ENCODE measurements at regions not wholly inside any gene's neighbourhood (a gene's known extent, or its start where the extent isn't known, plus 50 kb on each side); places are given as distances from the start of the nearest gene placed in this dataset.

DNA sequence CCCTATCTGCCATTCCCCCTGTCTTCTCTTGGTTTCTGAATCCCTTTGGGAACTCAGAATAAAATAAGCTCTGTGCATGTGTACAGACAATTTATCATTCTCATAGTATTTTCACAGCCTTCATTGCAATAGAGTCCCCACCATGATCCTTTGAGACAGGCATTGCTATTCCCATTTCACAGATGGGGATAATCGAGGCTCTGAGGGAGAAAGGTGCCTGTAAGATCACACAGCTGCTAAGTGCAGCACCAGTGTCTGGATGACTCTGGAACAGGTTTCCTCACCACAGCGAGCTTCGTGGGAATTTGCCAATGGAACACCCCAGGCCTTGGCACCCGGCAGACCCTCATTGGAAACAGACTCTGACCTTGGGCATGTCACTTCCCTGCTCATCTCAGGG is 293.6 kb downstream of the NSG2 start:
- DNase-seq (ENCODE audit: low read depth): no peak
- H3K4me3 ChIP-seq (ENCODE audit: low read depth, low read length): no peak overlapping the region
- TF ChIP-seq, protein P1, sequence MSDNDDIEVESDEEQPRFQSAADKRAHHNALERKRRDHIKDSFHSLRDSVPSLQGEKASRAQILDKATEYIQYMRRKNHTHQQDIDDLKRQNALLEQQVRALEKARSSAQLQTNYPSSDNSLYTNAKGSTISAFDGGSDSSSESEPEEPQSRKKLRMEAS (IDR thresholded peaks at IDR 0.05; ENCODE audit: low read depth, low read length): no peak
- no peak for TF ChIP-seq MYC (IDR thresholded peaks at IDR 0.05; ENCODE audit: low read depth, low read length)
- TF ChIP-seq, protein P2, sequence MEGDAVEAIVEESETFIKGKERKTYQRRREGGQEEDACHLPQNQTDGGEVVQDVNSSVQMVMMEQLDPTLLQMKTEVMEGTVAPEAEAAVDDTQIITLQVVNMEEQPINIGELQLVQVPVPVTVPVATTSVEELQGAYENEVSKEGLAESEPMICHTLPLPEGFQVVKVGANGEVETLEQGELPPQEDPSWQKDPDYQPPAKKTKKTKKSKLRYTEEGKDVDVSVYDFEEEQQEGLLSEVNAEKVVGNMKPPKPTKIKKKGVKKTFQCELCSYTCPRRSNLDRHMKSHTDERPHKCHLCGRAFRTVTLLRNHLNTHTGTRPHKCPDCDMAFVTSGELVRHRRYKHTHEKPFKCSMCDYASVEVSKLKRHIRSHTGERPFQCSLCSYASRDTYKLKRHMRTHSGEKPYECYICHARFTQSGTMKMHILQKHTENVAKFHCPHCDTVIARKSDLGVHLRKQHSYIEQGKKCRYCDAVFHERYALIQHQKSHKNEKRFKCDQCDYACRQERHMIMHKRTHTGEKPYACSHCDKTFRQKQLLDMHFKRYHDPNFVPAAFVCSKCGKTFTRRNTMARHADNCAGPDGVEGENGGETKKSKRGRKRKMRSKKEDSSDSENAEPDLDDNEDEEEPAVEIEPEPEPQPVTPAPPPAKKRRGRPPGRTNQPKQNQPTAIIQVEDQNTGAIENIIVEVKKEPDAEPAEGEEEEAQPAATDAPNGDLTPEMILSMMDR (IDR thresholded peaks at IDR 0.05; ENCODE audit: low read depth, low read length): no peak
- TF ChIP-seq POLR2A (IDR thresholded peaks at IDR 0.05; ENCODE audit: extremely low read depth, insufficient read length): no peak

DNA sequence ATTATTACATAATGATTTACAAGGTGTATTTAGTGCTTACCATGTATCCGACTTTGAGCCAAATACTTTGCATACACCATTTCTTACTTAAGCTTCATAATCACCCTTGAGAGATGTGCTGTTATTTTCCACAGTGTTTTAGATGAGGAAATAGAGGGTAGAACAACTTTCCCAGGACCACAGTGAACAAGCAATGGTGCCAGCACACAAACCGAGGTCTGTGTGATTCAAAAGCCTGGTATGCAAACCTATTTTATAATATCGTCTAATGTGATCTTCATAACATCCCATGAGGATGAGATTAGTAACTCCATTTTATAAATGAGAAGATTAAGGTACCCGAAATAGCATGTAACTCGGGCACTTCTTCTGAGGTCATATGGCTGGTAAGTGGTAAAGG is 294.7 kb downstream of the NSG2 start:
- no peak overlapping the region for H3K4me3 ChIP-seq (ENCODE audit: low read depth, low read length)
- TF ChIP-seq, protein P1 (IDR thresholded peaks at IDR 0.05; ENCODE audit: low read depth, low read length): no peak
- DNase-seq (ENCODE audit: low read depth): no peak

DNA sequence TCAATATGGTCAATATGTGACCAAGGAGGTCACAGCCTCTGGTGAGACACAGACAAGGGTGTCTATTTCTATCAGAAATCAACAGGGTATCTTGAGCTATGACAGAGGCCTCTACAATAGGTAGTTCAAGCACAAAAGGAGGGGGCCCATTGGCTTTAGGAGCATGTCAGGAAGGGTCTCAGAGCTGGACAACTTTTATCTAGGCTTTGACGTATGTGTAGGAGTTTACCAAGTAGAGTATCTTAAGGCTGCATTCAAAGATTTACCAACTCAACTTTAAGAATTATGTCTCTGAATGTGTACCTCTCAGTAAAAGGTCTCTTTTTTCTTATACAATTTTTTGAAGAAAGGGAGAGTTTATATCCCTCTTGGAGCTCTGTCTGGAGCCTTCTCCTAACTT is 297.2 kb downstream of the NSG2 start:
- H3K4me3 ChIP-seq (ENCODE audit: low read depth, low read length): no peak overlapping the region
- DNase-seq (ENCODE audit: low read depth): no peak
- TF ChIP-seq, protein P2 (IDR thresholded peaks at IDR 0.05; ENCODE audit: low read depth, low read length): no peak
- TF ChIP-seq MYC (IDR thresholded peaks at IDR 0.05; ENCODE audit: low read depth, low read length) (no peak), POLR2A (IDR thresholded peaks at IDR 0.05; ENCODE audit: extremely low read depth, insufficient read length) (no peak)
- TF ChIP-seq, protein P1 (IDR thresholded peaks at IDR 0.05; ENCODE audit: low read depth, low read length): no peak

DNA sequence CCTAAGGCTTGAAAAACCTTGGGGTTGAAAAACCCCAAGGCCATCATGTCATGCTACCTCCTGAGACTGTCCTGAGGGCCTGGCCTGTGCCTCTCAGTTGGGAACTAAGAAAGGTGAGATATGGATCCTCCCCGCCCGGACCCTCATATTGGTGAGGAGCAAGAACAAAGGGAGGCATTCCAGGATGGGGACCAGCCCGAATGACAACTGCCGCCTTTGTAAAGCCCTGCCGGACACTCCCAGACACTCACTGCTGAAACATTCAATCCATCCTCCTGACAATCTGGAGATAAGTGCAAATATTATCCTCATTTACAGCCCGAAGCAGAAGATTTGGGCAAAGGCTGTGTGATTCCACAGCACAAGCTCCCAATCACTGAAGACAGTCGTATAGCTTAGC is 298.3 kb downstream of the NSG2 start:
- DNase-seq (ENCODE audit: low read depth): no peak
- no peak for TF ChIP-seq POLR2A (IDR thresholded peaks at IDR 0.05; ENCODE audit: extremely low read depth, insufficient read length)
- no peak for TF ChIP-seq MYC (IDR thresholded peaks at IDR 0.05; ENCODE audit: low read depth, low read length)
- TF ChIP-seq, protein P1 (IDR thresholded peaks at IDR 0.05; ENCODE audit: low read depth, low read length): no peak
- TF ChIP-seq, protein P2 (IDR thresholded peaks at IDR 0.05; ENCODE audit: low read depth, low read length): no peak
- H3K4me3 ChIP-seq (ENCODE audit: low read depth, low read length): no peak overlapping the region

DNA sequence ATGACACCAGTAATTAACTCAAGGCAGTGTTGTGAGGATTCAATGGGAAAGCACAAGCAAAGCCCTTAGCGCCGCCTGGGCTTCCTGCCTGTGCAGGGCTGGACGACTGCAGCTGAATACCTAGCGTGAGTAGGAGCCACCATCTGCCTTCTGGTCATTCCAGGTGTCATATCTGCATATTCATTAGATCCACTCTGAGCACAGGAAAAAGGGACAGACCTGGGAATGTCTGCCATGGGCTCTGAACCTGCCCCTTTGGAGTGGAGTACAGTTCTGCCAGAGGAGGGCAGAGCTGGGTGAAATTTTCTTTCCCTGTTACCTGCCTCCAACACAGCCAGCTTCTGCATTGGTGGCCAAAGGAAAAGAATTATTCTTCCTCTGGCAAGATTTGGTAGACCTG is 298.8 kb downstream of the NSG2 start:
- no peak for DNase-seq (ENCODE audit: low read depth)
- H3K4me3 ChIP-seq (ENCODE audit: low read depth, low read length): no peak overlapping the region
- TF ChIP-seq MYC (IDR thresholded peaks at IDR 0.05; ENCODE audit: low read depth, low read length) (no peak), POLR2A (IDR thresholded peaks at IDR 0.05; ENCODE audit: extremely low read depth, insufficient read length) (no peak)
- TF ChIP-seq, protein P2 (IDR thresholded peaks at IDR 0.05; ENCODE audit: low read depth, low read length): no peak
- TF ChIP-seq, protein P1 (IDR thresholded peaks at IDR 0.05; ENCODE audit: low read depth, low read length): no peak

DNA sequence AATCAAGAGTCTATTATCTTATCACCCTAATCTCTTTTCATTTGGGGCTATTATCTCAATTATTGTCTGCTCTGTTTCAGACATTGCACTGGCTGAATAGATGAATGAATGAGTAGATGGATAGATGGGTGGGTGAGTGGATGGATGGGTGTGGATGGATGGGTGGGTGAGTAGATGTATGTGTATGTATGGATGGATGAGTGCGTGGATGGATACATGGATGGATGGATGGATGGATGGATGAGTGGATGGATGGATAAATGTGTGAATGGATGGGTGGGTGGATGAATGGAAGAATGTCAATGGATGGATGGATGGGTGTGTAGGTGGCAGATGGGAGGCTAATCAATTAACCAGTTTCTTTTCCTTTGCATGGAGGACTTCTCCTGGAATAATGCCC is 301.7 kb downstream of the NSG2 start:
- TF ChIP-seq, protein P1 (IDR thresholded peaks at IDR 0.05; ENCODE audit: low read depth, low read length): no peak
- TF ChIP-seq MYC (IDR thresholded peaks at IDR 0.05; ENCODE audit: low read depth, low read length) (no peak), POLR2A (IDR thresholded peaks at IDR 0.05; ENCODE audit: extremely low read depth, insufficient read length) (no peak)
- TF ChIP-seq, protein P2 (IDR thresholded peaks at IDR 0.05; ENCODE audit: low read depth, low read length): no peak
- no peak overlapping the region for H3K4me3 ChIP-seq (ENCODE audit: low read depth, low read length)
- no peak for DNase-seq (ENCODE audit: low read depth)
